Esophagus (tissue), 2 donors: ENCODE measurements at regions not wholly inside any gene's neighbourhood (a gene's known extent, or its start where the extent isn't known, plus 50 kb on each side); places are given as distances from the start of the nearest gene placed in this dataset.

Experiments used
- H3K27ac ChIP-seq, 2 donors: one replicate each; pipeline ENCODE4 v1.5.1; 2013; ENCODE audit warnings: low read depth in 2 of 2, mild to moderate bottlenecking in 2 of 2, inconsistent platforms in 1 of 2, low read length in 1 of 2, moderate library complexity in 1 of 2
- H3K27me3 ChIP-seq, 2 donors: one replicate each; pipeline ENCODE4 v1.6.1; 2013; ENCODE audit warnings: low read length in 2 of 2, control low read depth in 1 of 2, mild to moderate bottlenecking in 1 of 2; ENCODE audit not compliant: insufficient read depth in 2 of 2, control insufficient read depth in 1 of 2
- H3K36me3 ChIP-seq, 2 donors: one replicate each; pipeline ENCODE4 v1.6.1; 2013; ENCODE audit warnings: low read length in 1 of 2; ENCODE audit not compliant: control insufficient read depth in 2 of 2, insufficient read depth in 2 of 2
- H3K4me1 ChIP-seq, 2 donors: one replicate each; pipeline ENCODE4 v1.6.1; 2013; ENCODE audit warnings: low read length in 1 of 2; ENCODE audit not compliant: control insufficient read depth in 2 of 2, insufficient read depth in 2 of 2
- H3K4me3 ChIP-seq, 2 donors: one replicate each; pipeline ENCODE4 v1.5.1; 2013; ENCODE audit warnings: low read length in 2 of 2, mild to moderate bottlenecking in 2 of 2, low read depth in 1 of 2, moderate library complexity in 1 of 2
- H3K9me3 ChIP-seq, 2 donors: one replicate each; pipeline ENCODE4 v1.6.1; 2013; ENCODE audit warnings: mild to moderate bottlenecking in 2 of 2, low read depth in 1 of 2, low read length in 1 of 2, moderate library complexity in 1 of 2; ENCODE audit not compliant: control insufficient read depth in 2 of 2, insufficient read depth in 1 of 2
- WGBS, 2 donors: extraction: QIAGEN DNeasy Blood & Tissue Kit; methylation state at CpG; one replicate each; pipeline ENCODE4 v1.1.7; 2013; 5-methylcytosine and 5-hydroxymethylcytosine counted together
- donor health status: healthy with polysubstance abuse.
- donor health status: Bipolar disorder and iron deficiency.

DNA sequence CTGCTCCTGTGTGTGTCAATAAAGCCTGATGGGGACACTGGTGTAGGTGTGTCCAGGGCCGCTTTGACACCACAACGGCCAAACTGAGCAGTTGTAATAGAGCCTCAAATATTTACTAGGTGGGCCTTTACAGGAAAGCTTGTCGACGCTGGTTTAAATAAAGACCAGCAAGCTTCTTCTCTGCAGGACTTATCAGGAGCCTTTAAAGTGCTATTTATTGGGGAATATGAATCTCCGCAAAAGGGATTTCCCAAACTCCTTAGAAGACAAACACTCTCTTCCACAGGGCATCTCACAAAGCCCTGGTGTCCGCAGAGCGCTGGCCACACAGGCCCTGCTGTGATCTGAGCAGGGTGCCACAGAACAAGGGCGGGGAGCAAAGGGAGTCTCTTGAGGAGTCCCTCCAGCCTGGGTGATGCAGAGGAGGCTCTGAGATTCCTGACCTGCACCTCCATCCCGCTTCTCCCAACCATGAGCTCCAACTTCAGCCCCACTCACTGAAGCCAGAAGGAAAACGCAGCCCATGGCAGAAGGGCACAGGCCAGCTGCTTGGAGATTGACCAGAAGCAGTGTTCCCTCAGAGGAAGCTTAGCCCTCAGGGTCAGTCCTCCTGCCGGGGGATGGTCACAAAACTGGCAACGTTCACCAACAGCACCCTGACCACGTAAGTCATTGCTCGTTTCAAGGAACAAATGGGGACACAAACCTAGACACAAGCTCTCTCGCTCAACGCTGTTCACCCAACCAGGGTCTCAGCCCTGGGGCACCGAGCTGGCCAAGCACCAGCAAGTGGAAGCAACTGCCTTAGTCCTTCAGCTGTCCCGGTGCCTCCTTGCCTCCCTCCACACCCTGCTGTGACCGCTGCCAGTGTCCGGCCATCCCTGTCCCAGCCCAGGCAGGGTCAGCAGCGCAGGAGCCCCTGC lies 129.5 kb downstream of the OAT start:
- no peaks in the 10 kb centered on the region for H3K9me3 ChIP-seq
- H3K27ac ChIP-seq = no peak overlapping the region
- no peaks in the 10 kb centered on the region for H3K27me3 ChIP-seq
- 91 to 92% methylated on average over 21 of the region's 21 CpGs for WGBS, 2 donors
- no peak overlapping the region for H3K4me3 ChIP-seq
- no peaks in the 10 kb centered on the region for H3K36me3 ChIP-seq
- no peaks in the 10 kb centered on the region for H3K4me1 ChIP-seq

DNA sequence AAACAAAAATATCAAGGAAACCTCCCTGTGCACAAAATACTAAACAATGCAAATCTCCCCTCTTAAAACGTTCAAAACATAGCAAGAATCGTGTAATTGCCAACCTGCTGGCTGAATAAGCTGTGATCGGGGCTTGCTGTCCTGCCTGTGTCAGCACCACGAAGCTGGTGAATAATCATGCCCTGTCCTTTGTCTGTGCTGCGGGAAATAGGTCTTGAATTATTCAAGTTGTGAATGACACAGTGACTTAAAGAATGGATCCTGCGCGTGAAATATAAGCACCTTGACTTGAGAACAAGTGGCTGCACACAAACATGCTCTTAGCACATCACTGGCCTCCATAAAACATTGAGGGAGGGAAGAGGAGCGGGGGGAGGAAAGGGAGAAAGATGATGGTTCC lies 130.2 kb downstream of the OAT start:
- 84 to 90% methylated on average over 8 of the region's 8 CpGs for WGBS, 2 donors
- Histone ChIP-seq H3K4me1 (no peaks in the 10 kb centered on the region), H3K36me3 (no peaks in the 10 kb centered on the region), H3K27ac (no peak overlapping the region), H3K9me3 (no peaks in the 10 kb centered on the region), H3K27me3 (no peaks in the 10 kb centered on the region), H3K4me3 (no peak overlapping the region)

DNA sequence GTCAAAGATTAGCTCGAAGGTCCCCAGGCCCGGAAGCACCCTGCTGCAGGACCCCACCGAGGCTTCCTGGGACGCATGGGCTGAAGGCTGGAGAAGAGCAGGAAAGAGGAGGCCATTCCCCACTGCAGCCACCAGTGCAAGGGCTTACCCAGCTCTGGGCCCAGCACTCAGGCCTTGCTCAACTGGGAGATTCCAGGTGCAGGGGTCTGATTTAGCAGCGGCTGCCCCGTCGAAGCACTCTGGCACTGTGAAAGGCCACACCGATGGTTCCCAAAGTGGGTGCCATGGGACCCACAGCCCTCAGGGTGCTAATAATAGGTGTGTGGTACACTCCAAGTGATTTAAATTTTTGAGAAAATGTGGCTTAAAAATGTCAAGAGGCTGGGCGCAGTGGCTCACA lies 130.9 kb downstream of the OAT start:
- H3K27me3 ChIP-seq = no peaks in the 10 kb centered on the region
- no peaks in the 10 kb centered on the region for H3K4me1 ChIP-seq
- H3K36me3 ChIP-seq = no peaks in the 10 kb centered on the region
- no peak overlapping the region for H3K27ac ChIP-seq
- 93% methylated on average over 9 of the region's 9 CpGs for WGBS, 2 donors
- no peaks in the 10 kb centered on the region for H3K9me3 ChIP-seq
- H3K4me3 ChIP-seq = no peak overlapping the region

DNA sequence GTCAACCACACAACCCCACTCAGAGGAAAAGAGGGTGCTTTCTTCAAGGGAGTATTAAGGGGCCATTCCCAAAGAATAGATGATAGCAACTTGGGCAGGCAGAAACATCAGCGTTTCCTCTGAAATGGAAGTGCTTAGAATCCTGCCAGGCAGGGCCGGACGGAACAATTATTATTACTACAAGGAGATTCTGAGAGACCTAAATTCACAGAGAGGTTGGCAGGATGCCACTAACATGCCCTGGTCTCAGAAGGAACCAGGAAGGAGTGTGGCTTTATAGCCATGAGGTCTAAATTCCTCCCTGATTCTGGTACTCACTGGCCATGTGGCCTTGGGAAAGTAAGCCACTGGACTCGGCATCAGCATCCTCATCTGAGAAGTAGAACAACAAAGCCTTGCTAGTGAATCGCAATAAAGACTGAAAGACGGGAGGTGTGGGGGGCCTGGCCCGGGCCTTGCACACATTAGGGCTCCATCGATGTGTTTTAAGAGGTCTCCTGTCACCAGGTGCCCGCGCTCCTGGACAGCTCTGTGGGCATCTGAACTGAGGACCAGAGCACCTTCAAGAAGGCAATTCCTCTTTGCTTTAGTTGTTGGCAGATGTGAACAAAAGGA lies 131.5 kb downstream of the OAT start:
- no peak overlapping the region for H3K4me3 ChIP-seq
- H3K36me3 ChIP-seq = no peaks in the 10 kb centered on the region
- H3K4me1 ChIP-seq = no peaks in the 10 kb centered on the region
- WGBS, 2 donors = 90 to 91% methylated on average over 10 of the region's 10 CpGs
- H3K9me3 ChIP-seq = no peaks in the 10 kb centered on the region
- no peaks in the 10 kb centered on the region for H3K27me3 ChIP-seq
- no peak overlapping the region for H3K27ac ChIP-seq

- no peaks in the 10 kb centered on the region for H3K9me3 ChIP-seq
- H3K4me3 ChIP-seq = no peak overlapping the region
- no peaks in the 10 kb centered on the region for H3K4me1 ChIP-seq
- H3K27me3 ChIP-seq = no peaks in the 10 kb centered on the region
- no peaks in the 10 kb centered on the region for H3K36me3 ChIP-seq
- 41 to 73% methylated on average over 1 of the region's 1 CpG for WGBS, 2 donors
- no peak overlapping the region for H3K27ac ChIP-seq
Measured at GRCh38 chr10:124286621-124287020, 132.1 kb downstream of the OAT start.

- Histone ChIP-seq H3K9me3 (no peaks in the 10 kb centered on the region), H3K27me3 (no peaks in the 10 kb centered on the region), H3K4me3 (no peak overlapping the region), H3K4me1 (no peaks in the 10 kb centered on the region), H3K36me3 (no peaks in the 10 kb centered on the region), H3K27ac (no peak overlapping the region)
- 64 to 72% methylated on average over 21 of the region's 21 CpGs for WGBS, 2 donors
Measured at GRCh38 chr10:124285587-124286527, 132.9 kb downstream of the OAT start.

GRCh38 chr10:124283949-124284250 lies 134.8 kb downstream of the OAT start:
- no peaks in the 10 kb centered on the region for H3K36me3 ChIP-seq
- no peaks in the 10 kb centered on the region for H3K9me3 ChIP-seq
- no peak overlapping the region for H3K4me3 ChIP-seq
- no peaks in the 10 kb centered on the region for H3K27me3 ChIP-seq
- H3K4me1 ChIP-seq = no peaks in the 10 kb centered on the region
- 80 to 89% methylated on average over 9 of the region's 9 CpGs for WGBS, 2 donors
- no peak overlapping the region for H3K27ac ChIP-seq

GRCh38 chr10:124283215-124283948 lies 135.3 kb downstream of the OAT start:
- WGBS, 2 donors = 85 to 89% methylated on average over 8 of the region's 8 CpGs
- Histone ChIP-seq H3K9me3 (peaks cover 0 to 2% of the 10 kb centered on the region in 2 donors), H3K27ac (no peak overlapping the region), H3K27me3 (no peaks in the 10 kb centered on the region), H3K36me3 (no peaks in the 10 kb centered on the region), H3K4me3 (no peak overlapping the region), H3K4me1 (no peaks in the 10 kb centered on the region)

DNA sequence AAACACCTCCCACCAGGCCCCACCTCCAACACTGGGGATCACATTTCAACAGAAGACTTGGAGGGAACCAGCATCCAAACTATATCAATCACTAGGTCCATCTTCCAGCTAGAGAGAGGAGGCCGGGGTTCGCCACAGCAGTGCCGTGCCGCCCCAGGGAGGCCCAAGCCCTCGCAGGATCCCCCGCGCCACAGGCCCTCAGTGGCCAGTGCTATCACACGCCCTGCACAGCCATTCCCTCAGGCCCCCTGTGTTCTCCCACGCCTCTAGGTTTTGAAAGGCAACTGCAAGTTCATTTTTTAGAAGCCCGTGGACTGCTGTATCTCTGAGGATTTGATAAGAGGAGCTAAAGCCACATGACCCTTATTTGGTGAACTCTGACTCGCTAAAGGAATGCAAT lies 136.4 kb downstream of the OAT start:
- H3K4me1 ChIP-seq = no peaks in the 10 kb centered on the region
- H3K27ac ChIP-seq = no peak overlapping the region
- H3K36me3 ChIP-seq = no peaks in the 10 kb centered on the region
- peaks cover 0 to 3% of the 10 kb centered on the region in 2 donors for H3K9me3 ChIP-seq
- no peaks in the 10 kb centered on the region for H3K27me3 ChIP-seq
- H3K4me3 ChIP-seq = no peak overlapping the region
- 89 to 94% methylated on average over 11 of the region's 11 CpGs for WGBS, 2 donors
